ENCODE measurements at regions not wholly inside any gene's neighbourhood (a gene's known extent, or its start where the extent isn't known, plus 50 kb on each side); places are given as distances from the start of the nearest gene placed in this dataset.

GRCh38 chr1:36737767-36738166 lies 255.1 kb upstream of the CSF3R start:
- Histone ChIP-seq H3K4me3 (ENCODE audit: low read depth, low read length) (no peak overlapping the region), H3K36me3 (ENCODE audit: control insufficient read depth, insufficient read depth, low read length) (no peaks in the 10 kb centered on the region), H3K27me3 (ENCODE audit: control insufficient read depth, insufficient read depth, low read length) (no peaks in the 10 kb centered on the region)
- TF ChIP-seq CTCF (IDR thresholded peaks at IDR 0.05; ENCODE audit: insufficient read depth, low read depth, low read length) = no peak
- ChIA-PET CTCF (no interaction called here), POLR2A (no interaction called here)
- DNase-seq (ENCODE audit: low read depth) = no peak

GRCh38 chr1:36737038-36737555 lies 254.4 kb upstream of the CSF3R start:
- no peak for TF ChIP-seq CTCF (IDR thresholded peaks at IDR 0.05; ENCODE audit: insufficient read depth, low read depth, low read length)
- no peak for DNase-seq (ENCODE audit: low read depth)
- ChIA-PET CTCF (no interaction called here), POLR2A (no interaction called here)
- no peaks in the 10 kb centered on the region for H3K27me3 ChIP-seq (ENCODE audit: control insufficient read depth, insufficient read depth, low read length)
- no peak overlapping the region for H3K4me3 ChIP-seq (ENCODE audit: low read depth, low read length)
- H3K36me3 ChIP-seq (ENCODE audit: control insufficient read depth, insufficient read depth, low read length) = no peaks in the 10 kb centered on the region

- ChIA-PET POLR2A (no interaction called here), CTCF (no interaction called here)
- Histone ChIP-seq H3K27me3 (ENCODE audit: control insufficient read depth, insufficient read depth, low read length) (no peaks in the 10 kb centered on the region), H3K36me3 (ENCODE audit: control insufficient read depth, insufficient read depth, low read length) (no peaks in the 10 kb centered on the region), H3K4me3 (ENCODE audit: low read depth, low read length) (no peak overlapping the region)
- no peak for TF ChIP-seq CTCF (IDR thresholded peaks at IDR 0.05; ENCODE audit: insufficient read depth, low read depth, low read length)
- no peak for DNase-seq (ENCODE audit: low read depth)
Measured at GRCh38 chr1:36735939-36736730, 253.4 kb upstream of the CSF3R start.

- ChIA-PET CTCF (no interaction called here), POLR2A (no interaction called here)
- Histone ChIP-seq H3K4me3 (ENCODE audit: low read depth, low read length) (no peak overlapping the region), H3K27me3 (ENCODE audit: control insufficient read depth, insufficient read depth, low read length) (no peaks in the 10 kb centered on the region), H3K36me3 (ENCODE audit: control insufficient read depth, insufficient read depth, low read length) (no peaks in the 10 kb centered on the region)
- no peak for TF ChIP-seq CTCF (IDR thresholded peaks at IDR 0.05; ENCODE audit: insufficient read depth, low read depth, low read length)
- DNase-seq (ENCODE audit: low read depth) = no peak
Measured at GRCh38 chr1:36735436-36735835, 252.7 kb upstream of the CSF3R start.

- ChIA-PET POLR2A (no interaction called here), CTCF (no interaction called here)
- H3K27me3 ChIP-seq (ENCODE audit: control insufficient read depth, insufficient read depth, low read length) = no peaks in the 10 kb centered on the region
- H3K4me3 ChIP-seq (ENCODE audit: low read depth, low read length) = no peak overlapping the region
- no peak for TF ChIP-seq CTCF (IDR thresholded peaks at IDR 0.05; ENCODE audit: insufficient read depth, low read depth, low read length)
- no peak for DNase-seq (ENCODE audit: low read depth)
- no peaks in the 10 kb centered on the region for H3K36me3 ChIP-seq (ENCODE audit: control insufficient read depth, insufficient read depth, low read length)
Measured at GRCh38 chr1:36734356-36734755, 251.6 kb upstream of the CSF3R start.
